ENCODE measurements at regions not wholly inside any gene's neighbourhood (a gene's known extent, or its start where the extent isn't known, plus 50 kb on each side); places are given as distances from the start of the nearest gene placed in this dataset.

DNA sequence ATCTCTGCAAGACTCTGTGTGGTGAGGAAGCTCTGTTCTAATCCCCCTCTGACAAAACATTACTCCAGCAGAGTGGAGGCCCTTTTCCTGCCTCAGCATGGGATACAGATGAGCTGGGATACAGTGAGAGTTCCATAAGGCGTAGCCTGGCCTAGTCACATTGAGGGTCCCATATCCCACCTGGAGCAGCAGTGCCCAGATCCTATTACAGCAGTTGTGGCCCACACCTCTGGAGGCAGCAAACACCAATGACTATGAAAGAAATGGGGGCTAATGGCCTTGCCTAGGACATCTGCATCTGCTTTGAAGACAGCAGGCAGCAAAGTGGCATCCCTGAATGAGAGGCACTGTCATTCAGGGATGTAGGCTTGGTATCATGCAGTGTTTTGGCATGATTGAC lies 534.5 kb downstream of the TDRD15 start:
- no peaks in the 10 kb centered on the region for H3K27me3 ChIP-seq
- ATAC-seq (no peak), DNase-seq (no peak)
- H3K4me3 ChIP-seq = no peak overlapping the region
- H3K36me3 ChIP-seq = no peaks in the 10 kb centered on the region
- no peak for TF ChIP-seq CTCF (IDR thresholded peaks at IDR 0.05)
- intact Hi-C loops (cut with DNase I) = no loop called here
- no peak overlapping the region for H3K27ac ChIP-seq
- H3K4me1 ChIP-seq = no peaks in the 10 kb centered on the region
- no peaks in the 10 kb centered on the region for H3K9me3 ChIP-seq

DNA sequence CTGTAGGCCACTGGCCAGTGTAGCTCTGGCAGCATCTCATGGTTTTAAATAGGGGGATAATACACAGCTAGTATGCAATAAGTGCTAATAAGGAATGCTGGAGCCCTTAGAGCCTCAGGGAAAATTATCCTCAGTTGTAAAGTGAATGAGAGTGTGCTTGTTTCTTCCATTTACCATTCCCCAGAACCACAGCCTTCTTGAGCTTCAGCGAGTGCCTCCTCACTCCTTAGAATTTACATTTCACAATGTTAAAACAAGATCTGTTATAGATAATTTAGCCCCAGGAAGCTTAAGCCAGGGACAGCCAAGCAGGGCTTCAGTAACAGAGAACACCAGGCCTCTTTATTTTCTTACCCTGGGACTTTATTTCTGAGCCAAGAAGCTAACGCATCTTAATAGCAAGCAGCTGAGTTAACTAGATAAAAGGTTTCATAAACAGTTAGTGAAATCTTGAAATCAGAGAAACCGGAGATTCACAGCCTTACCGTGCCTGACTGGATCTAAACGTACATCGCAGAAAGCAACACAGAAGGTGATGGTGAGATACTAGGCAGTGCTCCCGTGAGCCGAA lies 535.2 kb downstream of the TDRD15 start:
- intact Hi-C loops (cut with DNase I) = no loop called here
- H3K27ac ChIP-seq = no peak overlapping the region
- H3K4me1 ChIP-seq = no peaks in the 10 kb centered on the region
- DNase-seq (no peak), ATAC-seq (no peak)
- H3K4me3 ChIP-seq = no peak overlapping the region
- no peaks in the 10 kb centered on the region for H3K36me3 ChIP-seq
- no peaks in the 10 kb centered on the region for H3K27me3 ChIP-seq
- no peaks in the 10 kb centered on the region for H3K9me3 ChIP-seq
- TF ChIP-seq CTCF (IDR thresholded peaks at IDR 0.05) = no peak

- Histone ChIP-seq H3K27me3 (no peaks in the 10 kb centered on the region), H3K4me3 (no peak overlapping the region), H3K9me3 (no peaks in the 10 kb centered on the region), H3K27ac (no peak overlapping the region), H3K36me3 (no peaks in the 10 kb centered on the region), H3K4me1 (no peaks in the 10 kb centered on the region)
- ATAC-seq (no peak), DNase-seq (no peak)
- intact Hi-C loops (cut with DNase I) = no loop called here
- no peak for TF ChIP-seq CTCF (IDR thresholded peaks at IDR 0.05)
Observed at GRCh38 chr2:21664083-21664482, 540.3 kb downstream of the TDRD15 start.

GRCh38 chr2:21667638-21668037 lies 543.9 kb downstream of the TDRD15 start:
- Histone ChIP-seq H3K9me3 (no peaks in the 10 kb centered on the region), H3K4me1 (no peaks in the 10 kb centered on the region), H3K4me3 (no peak overlapping the region), H3K27me3 (no peaks in the 10 kb centered on the region), H3K27ac (no peak overlapping the region), H3K36me3 (no peaks in the 10 kb centered on the region)
- DNase-seq (no peak), ATAC-seq (no peak)
- intact Hi-C loops (cut with DNase I) = no loop called here
- TF ChIP-seq CTCF (IDR thresholded peaks at IDR 0.05) = no peak

DNA sequence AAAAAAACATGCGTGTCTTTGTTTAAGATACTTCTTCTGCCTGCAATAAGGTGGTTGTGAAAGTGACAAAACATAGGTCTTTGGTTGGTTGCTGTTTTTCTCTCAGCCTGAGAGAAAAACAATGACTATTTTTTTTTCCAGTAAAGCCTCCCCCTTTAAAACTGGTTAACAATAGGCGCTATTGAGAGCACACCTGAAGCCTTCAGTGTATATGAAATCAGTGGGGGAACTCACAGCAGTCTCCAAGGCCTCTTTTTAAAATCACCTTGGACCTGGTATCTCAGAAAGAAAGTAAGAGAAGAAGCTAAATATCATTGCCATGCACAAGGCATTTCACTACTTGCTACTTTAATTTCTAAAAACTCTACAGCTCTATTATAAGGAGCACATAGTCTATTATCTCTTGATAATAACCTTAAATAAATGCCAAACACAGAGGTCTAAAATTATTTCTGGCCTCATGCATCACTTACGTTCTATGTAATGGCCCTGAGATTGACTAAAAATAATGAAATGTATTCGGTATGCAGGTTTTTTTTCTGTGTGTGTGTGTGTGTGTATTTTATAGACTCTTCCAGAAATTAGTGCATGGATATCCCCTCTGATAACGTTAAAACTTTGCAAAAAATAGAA lies 544.4 kb downstream of the TDRD15 start:
- intact Hi-C loops (cut with DNase I) = no loop called here
- Histone ChIP-seq H3K36me3 (no peaks in the 10 kb centered on the region), H3K4me3 (no peak overlapping the region), H3K27ac (no peak overlapping the region), H3K27me3 (no peaks in the 10 kb centered on the region), H3K4me1 (no peaks in the 10 kb centered on the region), H3K9me3 (no peaks in the 10 kb centered on the region)
- TF ChIP-seq CTCF (IDR thresholded peaks at IDR 0.05) = no peak
- ATAC-seq (no peak), DNase-seq (no peak)
